Uterus (tissue), 2 donors: ENCODE measurements at regions not wholly inside any gene's neighbourhood (a gene's known extent, or its start where the extent isn't known, plus 50 kb on each side); places are given as distances from the start of the nearest gene placed in this dataset.

Experiments
- POLR2A ChIP-seq, 2 donors: fragments of 450-650 bp; IDR thresholded peaks; one replicate each; pipeline ENCODE4 v1.6.1; 2016; ENCODE audit warnings: antibody characterized with exemption in 2 of 2, mild to moderate bottlenecking in 1 of 2, moderate library complexity in 1 of 2
- TF ChIP-seq, protein P1 (sequence below), 4 experiments: fragments of 200-600 bp in 2 of 4; fragments of 450-650 bp in 2 of 4; sonication (generic) in 2 of 4; IDR thresholded peaks; one replicate each; pipeline ENCODE4 v1.5.1; 2016 to 2019; ENCODE audit warnings: antibody characterized with exemption in 4 of 4, mild to moderate bottlenecking in 2 of 4, moderate library complexity in 1 of 4

- no peak for TF ChIP-seq POLR2A (IDR thresholded peaks at IDR 0.05)
- TF ChIP-seq, protein P1, sequence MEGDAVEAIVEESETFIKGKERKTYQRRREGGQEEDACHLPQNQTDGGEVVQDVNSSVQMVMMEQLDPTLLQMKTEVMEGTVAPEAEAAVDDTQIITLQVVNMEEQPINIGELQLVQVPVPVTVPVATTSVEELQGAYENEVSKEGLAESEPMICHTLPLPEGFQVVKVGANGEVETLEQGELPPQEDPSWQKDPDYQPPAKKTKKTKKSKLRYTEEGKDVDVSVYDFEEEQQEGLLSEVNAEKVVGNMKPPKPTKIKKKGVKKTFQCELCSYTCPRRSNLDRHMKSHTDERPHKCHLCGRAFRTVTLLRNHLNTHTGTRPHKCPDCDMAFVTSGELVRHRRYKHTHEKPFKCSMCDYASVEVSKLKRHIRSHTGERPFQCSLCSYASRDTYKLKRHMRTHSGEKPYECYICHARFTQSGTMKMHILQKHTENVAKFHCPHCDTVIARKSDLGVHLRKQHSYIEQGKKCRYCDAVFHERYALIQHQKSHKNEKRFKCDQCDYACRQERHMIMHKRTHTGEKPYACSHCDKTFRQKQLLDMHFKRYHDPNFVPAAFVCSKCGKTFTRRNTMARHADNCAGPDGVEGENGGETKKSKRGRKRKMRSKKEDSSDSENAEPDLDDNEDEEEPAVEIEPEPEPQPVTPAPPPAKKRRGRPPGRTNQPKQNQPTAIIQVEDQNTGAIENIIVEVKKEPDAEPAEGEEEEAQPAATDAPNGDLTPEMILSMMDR (IDR thresholded peaks at IDR 0.05): no peak
These were observed 391.7 kb downstream of the ACTL7B start for GRCh38 chr9:108463932-108464606.
